KBM-7 (cell line): ENCODE measurements at regions not wholly inside any gene's neighbourhood (a gene's known extent, or its start where the extent isn't known, plus 50 kb on each side); places are given as distances from the start of the nearest gene placed in this dataset.
"Not testable (repeated sequence)": the region's sequence is repeated elsewhere in the genome, so short reads cannot be mapped to it uniquely, and the experiment has no call there.

Experiments used
- DNase-seq: peaks from one replicate; pipeline ENCODE4 v3.0.0-alpha.2; 2015
- in situ Hi-C: fragments of 300-500 bp; cut with MboI; formaldehyde crosslinking; loops from 2 replicates; pipeline ENCODE4 v1.14.3; 2020; ENCODE audit warnings: low sequenced_read_pairs, low pct_unique_long_range_greater_than_20kb, mixed read lengths

DNA sequence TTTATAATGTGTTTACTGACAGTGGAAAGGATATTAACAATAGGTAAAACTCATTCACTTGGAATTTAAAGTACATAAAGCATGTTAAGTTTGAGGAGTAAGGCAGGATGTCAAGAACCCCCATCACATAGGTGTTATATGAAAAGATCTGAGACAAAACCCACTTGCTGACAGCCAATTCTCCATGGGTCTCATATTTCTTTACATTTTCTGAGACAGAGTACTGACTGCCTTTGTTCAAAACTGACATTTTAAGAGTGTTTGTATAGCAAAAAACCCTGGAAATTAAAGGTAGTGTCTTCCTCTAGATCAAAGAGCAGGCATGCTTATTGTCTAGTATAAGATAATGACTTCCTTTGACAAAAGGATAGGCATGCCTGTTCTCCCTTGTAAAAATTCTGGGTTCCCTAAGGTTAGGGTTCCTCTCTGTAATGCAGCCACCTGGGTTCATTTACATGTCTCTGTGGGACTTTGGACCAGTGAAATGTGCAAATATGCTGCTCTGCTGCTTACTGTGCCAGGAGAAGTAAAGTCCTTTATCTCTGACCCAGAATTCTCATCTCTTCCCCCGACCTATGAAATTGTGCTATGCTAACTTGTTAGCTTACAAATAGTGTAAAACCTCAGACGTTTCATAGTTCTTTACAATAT, 123.6 kb downstream of the PCDH18 start:
- no peak for DNase-seq

DNA sequence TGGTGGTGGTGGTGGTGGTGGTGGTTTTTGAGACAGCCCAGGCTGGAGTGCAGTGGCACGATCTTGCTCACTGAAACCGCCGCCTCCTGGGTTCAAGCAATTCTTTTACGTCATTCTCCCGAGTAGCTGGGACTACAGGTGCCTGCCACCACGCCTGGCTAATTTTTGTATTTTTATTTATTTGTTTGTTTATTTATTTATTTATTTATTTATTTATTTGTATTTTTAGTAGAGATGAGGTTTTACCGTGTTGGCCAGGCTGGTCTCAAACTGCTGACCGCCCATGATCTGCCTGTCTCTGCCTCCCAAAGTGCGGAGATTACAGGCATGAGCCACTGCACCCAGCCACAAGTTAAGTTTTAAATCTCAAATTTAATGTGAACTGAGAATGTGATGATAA, 126.5 kb downstream of the PCDH18 start:
- DNase-seq, in situ Hi-C loops: not testable (repeated sequence)

More for the DNA sequence above, 123.6 kb downstream of the PCDH18 start:
- in situ Hi-C loops = no loop called here

DNA sequence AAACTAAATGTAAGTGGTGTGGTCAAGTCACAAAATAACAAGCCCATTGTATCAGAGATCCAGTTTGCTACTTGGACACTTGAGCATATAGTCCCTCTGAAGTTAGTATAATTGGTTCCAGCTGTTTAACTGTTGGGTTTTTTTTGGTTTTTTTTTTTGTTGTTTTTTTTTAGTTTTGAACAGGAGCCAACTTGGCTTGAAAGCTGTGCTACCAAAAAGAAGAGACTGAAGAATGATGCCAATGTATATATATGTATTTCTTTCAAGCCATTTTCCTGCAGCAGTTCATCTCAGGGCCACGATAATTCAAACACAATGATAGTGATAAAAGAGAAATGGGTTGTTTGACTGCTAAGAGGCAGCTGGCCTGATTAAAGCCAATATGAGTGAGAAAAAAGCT, 138.3 kb downstream of the PCDH18 start:
- DNase-seq = no peak
- in situ Hi-C loops = no loop called here

DNA sequence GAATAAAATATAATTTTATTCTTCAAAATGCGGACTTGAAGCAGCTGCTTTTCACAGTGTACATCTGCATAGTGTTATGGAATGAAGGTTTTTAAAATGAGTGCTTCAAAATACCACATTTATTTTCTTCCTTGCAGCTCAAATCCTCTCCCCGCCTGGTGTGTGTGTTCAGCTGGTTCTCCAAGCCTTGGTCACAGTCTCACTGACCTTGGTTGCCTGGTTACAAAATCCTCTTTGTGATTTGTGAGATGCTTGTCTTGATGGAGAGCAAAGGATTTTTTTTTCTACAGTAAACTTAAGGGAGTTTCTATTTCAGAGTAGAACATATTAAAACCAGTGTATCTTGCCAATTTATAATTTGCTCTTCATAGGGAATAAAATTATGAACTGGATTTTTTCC, 139.2 kb downstream of the PCDH18 start:
- no peak for DNase-seq
- in situ Hi-C loops = no loop called here

DNA sequence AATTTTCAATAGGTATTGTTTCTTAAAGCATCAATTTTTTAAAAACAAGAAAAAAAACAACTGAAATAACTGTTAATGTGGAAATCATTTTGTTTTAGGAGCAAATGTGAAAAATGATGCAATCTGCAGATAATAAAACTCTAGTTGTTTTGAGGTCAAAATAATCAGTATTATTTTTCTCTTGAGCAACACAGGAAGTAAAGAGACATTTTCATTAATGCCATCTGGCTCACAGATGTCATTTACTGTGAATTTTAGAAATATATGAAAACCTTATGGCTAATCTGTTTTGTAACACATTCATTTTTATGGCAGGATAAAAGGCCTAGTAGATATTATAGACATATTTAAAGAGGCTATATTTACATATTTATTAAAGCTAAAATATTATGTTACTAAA, 141.6 kb downstream of the PCDH18 start:
- in situ Hi-C loops = no loop called here
- DNase-seq = no peak

DNA sequence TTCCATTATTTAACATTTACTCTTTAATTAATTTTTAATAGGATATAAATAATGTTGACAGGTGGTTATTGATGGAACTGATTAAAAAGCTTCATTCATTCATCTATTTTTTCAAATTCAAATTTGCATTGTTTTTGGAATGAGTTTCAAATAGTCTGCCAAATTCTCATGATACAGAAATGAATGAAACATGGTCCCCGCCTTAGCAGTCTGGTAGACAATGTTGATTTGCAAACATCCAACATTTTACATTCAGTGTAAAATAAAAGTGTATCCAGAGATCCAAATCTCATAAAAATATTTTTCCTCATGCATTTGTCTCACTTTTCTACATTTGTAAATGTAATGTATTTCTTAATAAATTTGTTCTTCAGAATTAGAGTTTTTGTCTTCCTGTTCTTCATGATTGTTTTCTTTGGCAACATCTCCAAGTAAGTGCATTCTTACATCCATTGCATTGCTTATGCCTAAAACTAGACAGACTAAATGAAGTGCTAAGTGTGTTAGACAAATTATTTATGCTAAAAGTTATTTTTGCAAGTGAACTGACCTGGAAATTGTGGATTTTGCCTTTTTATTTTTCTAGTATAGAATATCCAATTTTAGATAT, 142.3 kb downstream of the PCDH18 start:
- DNase-seq = no peak

DNA sequence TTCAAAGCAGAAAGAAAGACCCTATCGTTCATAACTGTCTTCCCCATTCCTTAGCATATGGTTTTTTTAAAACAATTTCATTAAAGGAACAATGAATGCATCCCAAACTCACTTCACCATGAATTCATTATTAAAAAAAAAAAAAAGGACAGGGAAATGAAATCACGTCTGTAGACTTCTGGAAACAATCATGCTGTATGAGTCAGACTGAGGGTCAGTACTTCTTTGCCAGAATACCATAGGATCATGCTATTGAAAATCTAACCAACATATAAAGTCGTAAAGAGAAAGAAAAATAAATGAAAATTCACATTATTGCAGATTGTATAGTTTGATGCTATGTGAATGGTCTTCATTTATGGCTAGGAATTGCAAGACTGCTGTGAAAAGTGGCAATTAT, 144.4 kb downstream of the PCDH18 start:
- DNase-seq = no peak
- in situ Hi-C loops = no loop called here

More for the DNA sequence above, 142.3 kb downstream of the PCDH18 start:
- in situ Hi-C loops = no loop called here

DNA sequence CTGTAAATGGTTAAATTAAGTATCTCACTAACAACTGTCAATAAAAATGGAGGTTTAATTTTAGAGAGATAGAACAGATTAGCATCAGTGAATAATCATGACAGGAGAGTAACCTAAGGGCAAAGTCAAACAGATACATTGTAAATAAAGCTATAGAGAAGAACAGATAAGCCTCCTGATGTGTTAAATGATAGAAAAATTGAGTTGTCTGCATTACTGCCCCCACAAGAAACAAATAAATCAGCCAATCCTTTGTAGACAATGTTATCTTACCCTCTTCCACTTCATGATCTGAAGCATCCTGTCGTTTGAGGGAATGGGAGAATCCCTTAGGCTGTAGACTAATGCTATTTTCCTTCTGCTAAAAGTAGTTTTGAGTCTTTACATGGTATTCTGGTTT, 147.8 kb downstream of the PCDH18 start:
- DNase-seq = no peak
- in situ Hi-C loops = no loop called here

DNA sequence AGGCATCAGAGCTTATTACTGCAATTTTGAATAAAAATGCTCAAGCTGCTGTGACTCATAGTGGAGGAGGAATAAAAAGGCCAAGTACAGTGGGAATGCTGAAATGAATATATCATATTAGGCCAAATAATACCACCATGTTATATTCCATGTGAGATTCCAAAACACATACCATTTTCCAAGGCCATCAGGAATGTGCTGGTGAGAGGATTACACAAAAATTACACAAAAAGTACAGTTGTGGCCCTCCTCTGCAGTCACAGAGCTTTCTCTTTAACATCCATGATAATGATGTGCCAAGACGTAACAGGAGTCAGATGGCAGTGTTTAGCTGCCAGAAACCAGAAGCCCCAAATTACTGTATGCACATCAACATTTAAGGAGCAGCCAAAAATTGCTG, 153.5 kb downstream of the PCDH18 start:
- DNase-seq = no peak
- in situ Hi-C loops = no loop called here

DNA sequence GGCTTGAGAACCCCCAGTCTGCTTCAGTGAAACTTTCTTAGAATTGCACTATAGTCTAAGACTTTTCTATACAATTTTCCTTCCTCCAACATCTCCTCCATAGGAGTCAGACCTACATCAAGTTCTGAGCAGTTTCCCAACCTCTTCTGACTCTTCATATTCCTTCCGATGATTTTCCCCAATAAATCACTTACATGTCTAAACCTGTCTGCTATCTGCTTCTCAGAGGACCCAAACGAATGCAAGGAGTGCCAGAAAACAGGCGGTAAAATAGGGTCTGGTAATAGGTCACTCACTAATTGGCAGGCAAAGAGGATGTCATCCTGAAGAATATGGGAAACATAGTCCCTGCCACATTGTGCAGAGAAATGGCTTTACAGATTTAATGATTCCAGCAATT, 153.9 kb downstream of the PCDH18 start:
- DNase-seq = no peak
- in situ Hi-C loops = no loop called here

DNA sequence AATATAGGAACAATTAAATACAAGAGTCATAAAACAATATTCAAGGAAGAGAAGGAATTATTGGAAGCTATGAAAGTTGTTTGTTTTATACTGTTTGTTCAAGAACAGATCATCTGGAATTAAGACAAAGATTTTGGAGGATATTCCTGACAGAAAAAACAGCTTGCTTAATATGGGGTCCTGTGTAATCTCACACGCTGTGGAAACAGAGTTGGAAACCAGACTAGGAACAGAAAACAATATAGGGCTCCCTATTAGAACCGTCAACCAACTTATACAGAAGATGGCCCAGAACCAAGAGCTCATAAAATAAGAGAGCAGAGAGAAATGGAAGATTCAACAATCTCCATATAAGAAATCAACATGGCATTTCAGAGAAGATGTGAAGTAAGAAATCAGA, 156.0 kb downstream of the PCDH18 start:
- in situ Hi-C loops = no loop called here
- DNase-seq = no peak

DNA sequence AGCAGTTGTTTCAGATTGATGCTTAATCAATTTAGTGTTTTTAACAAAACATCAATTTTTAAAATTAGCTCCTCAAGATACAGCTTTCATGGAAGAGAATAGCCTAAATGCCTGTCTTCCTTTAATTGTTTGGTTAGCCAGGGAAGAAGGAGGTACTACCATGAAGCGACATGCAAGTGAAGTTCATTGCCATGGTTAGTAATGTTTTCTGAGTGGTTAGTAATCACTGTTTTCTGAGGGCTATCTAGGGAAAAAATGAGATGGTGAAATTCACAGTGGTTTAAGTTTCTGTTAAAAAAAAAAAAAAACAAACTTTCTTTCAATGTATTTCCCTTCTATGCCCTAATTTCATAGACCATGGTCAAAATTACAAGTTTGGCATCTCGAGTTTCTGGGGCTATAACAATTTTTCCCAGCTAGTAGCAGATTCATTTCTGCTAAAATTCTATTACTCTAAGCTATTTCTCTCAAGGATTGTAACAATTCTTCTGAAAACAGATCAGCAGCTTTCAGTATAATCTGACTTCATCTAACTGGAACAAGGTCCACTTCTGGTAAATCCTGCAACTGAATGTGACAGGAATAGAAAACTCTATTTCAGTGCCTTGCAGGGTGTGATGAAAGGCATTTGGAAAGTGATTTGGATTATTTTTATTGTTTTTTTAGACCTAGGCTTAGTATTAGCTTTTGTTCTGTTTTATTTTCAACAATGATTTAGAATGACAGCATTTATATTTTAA, 157.0 kb downstream of the PCDH18 start:
- no peak for DNase-seq
- in situ Hi-C loops = no loop called here

DNA sequence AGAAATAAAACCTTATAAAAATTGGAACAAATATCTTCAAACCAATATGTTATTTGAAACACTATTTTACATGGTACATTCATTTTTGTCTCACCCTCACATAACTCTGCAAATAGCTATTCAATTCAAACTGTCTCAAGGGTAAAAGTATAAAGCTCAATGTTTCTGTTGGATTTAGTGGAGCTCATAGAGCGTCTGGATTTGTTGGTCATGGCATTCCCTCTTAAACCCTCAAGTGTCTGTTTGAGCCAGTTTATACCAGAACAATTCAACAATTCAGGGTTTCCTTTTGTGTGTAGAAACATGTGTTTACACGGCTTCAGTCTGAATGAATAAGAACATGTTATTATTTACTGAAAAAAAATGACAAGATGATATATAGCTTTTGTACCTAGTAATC, 161.6 kb downstream of the PCDH18 start:
- no peak for DNase-seq
- in situ Hi-C loops = no loop called here

DNA sequence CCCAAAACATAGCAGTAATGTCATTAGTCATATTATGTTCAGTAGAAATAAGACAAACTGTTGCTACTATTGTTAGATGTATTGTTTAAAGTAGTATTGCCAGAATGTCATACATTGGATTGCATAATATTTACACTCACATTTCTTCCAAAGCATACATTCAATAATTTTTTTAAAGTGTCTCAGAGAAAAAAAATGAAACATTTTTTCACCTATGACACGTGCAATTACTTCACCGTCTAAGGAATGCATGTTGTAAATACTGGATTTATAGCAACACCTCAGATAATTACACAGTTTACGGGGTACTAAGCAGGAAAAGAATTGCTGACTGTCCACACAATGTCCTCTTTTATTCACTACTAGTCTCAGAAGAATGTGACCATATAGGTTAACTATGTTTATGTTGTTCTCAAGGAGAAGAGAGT, 162.1 kb downstream of the PCDH18 start:
- no peak for DNase-seq
- in situ Hi-C loops = no loop called here

DNA sequence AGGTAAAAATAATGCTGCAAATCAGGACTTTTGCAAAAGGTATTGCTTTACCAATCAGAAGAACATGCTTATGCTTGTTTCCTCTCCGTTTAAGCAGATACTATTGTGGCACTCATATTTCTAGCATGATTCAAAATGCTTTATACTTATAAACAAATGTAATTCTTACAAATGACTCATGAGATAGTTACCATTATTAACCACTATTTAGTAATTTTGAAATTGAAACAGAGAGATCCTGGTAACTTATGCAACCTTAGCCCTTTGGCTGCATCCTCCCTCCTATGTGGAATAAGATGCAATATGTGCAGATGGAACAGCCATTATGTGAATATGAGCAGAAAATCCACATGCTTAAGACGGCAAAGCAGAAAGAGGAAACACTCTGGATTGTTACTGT, 164.7 kb downstream of the PCDH18 start:
- DNase-seq = no peak
- in situ Hi-C loops = no loop called here

DNA sequence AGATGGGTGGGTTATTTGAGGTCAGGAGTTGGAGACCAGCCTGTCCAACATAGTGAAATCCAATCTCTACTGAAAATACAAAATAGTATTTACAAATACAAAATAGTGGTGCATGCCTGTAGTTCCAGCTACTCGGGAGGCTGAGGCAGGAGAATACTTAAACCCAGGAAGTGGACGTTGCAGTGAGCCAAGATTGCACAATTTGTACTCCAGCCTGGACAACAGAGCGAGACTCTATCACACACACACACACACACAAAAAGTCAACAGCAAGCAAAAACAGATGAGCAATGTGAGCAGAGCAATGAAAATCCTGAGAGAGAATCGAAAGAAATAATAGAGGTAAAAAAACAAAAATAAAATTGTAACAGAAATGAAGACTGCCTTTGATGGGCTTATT, 168.8 kb downstream of the PCDH18 start:
- in situ Hi-C loops = no loop called here
- no peak for DNase-seq

DNA sequence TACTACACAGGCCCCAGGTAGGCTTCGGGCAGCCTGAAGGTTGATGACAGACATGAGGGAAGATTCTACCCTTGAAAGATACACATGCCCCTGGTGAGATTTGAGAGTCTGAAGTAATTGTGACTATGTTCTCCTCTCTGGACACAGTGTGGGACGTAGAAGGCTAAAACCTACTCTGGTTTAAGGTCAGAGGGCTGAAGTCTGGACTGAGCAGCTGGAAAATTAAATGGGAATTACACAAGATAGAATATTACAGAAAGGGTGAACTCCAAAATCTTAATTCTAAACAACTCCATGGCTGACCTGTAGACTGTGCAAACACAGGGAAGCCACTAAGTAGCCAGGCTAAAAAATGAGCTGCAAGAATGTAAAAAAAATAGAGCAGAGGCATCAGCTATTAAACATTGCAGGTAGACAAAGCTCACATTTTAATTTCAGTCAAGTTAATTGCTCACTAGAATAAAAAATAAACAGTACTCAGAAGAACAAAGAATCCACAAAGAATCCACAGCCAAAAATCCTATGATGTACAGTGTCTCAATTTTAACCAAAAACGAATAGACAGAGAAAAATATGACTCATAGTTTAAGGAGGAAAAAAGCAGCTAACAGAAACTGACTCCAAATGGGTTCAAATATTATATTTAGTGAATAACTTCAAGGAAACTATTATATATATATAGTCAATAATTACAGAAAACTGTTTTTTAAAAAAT, 170.4 kb downstream of the PCDH18 start:
- no peak for DNase-seq
- in situ Hi-C loops = no loop called here

DNA sequence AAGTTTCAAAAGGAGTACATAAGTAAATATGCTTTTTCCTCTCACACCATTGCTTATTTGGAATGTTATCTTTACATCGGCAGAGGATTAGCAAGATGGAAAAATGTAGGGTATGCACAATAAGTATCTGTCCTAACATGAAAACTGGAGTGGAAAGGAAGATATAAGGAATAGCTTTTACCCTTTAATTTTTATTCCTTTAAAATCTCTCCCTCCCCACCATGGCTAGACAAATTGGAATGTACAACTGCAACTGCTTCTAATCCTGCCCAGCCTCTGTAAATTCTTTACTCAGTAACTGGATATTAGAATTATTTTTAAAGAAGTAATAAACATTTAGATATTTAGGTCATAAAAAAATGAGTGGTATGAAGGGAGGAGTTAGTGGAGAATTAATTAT, 171.5 kb downstream of the PCDH18 start:
- in situ Hi-C loops = no loop called here

DNA sequence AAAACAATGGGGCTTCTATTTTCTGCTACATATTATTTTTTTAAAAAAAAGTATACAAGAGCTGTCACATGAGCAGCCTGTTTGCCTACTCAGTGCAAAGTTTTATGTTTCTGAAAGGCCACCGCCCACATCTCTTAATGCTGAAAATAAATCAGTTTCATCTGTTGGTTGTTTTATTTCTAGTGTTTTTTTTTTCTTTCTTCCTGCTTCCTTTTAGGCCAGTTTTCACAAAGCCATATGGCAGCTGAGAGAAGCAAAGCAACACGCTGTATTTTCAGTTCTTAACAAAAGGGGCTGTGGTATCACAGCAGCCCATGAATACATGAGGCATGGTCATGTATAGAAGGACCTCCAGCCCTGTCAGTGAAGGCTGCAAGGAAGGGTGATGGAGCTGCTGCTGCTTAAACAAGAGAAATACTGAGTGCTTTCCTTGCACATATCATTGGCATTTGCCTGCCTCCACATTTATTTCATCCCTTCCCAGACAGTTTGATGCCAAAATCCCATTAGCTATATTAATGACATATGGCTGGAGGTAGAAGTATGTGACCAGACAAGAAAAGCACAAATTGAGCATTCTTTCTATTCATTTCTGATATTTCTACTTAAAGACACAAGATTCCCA, 172.5 kb downstream of the PCDH18 start:
- no peak for DNase-seq
- in situ Hi-C loops = no loop called here

More for the DNA sequence above, 171.5 kb downstream of the PCDH18 start:
- DNase-seq = no peak
